Forelimb muscle (tissue), 1 donor: ENCODE measurements at regions not wholly inside any gene's neighbourhood (a gene's known extent, or its start where the extent isn't known, plus 50 kb on each side); places are given as distances from the start of the nearest gene placed in this dataset.
"Not testable (repeated sequence)": the region's sequence is repeated elsewhere in the genome, so short reads cannot be mapped to it uniquely, and the experiment has no call there.

Experiments used
- DNase-seq: peaks from one replicate; pipeline ENCODE4 v3.0.0-alpha.2; 2013; ENCODE audit warnings: low read depth

GRCh38 chr6:25122622-25123237, 156.4 kb upstream of the CARMIL1 start:
- no peak for DNase-seq

GRCh38 chr6:25124216-25124715, 154.9 kb upstream of the CARMIL1 start:
- no peak for DNase-seq

GRCh38 chr6:25125736-25126135, 153.4 kb upstream of the CARMIL1 start:
- no peak for DNase-seq

- DNase-seq = no peak
These were observed 151.9 kb upstream of the CARMIL1 start for GRCh38 chr6:25127076-25127837.

GRCh38 chr6:25130518-25130917, 148.7 kb upstream of the CARMIL1 start:
- no peak for DNase-seq

- no peak for DNase-seq
These were observed 146.2 kb upstream of the CARMIL1 start for GRCh38 chr6:25132934-25133333.

GRCh38 chr6:25133568-25133967, 145.6 kb upstream of the CARMIL1 start:
- no peak for DNase-seq

- DNase-seq = peak; percentile 34
These were observed 142.3 kb upstream of the CARMIL1 start for GRCh38 chr6:25136854-25137253.

- DNase-seq = no peak
These were observed 141.7 kb upstream of the CARMIL1 start for GRCh38 chr6:25137480-25137879.

GRCh38 chr6:25137916-25138232, 141.3 kb upstream of the CARMIL1 start:
- DNase-seq = no peak

- DNase-seq = peak; percentile 68
These were observed 140.8 kb upstream of the CARMIL1 start for GRCh38 chr6:25138233-25138933.

- DNase-seq = no peak
These were observed 140.2 kb upstream of the CARMIL1 start for GRCh38 chr6:25138934-25139415.

- not testable (repeated sequence) for DNase-seq
These were observed 139.6 kb upstream of the CARMIL1 start for GRCh38 chr6:25139608-25140007.

GRCh38 chr6:25142506-25142905, 136.7 kb upstream of the CARMIL1 start:
- DNase-seq = no peak

- DNase-seq = no peak
These were observed 134.3 kb upstream of the CARMIL1 start for GRCh38 chr6:25144919-25145318.

GRCh38 chr6:25147223-25147622, 132.0 kb upstream of the CARMIL1 start:
- DNase-seq = no peak

GRCh38 chr6:25150031-25150430, 129.1 kb upstream of the CARMIL1 start:
- no peak for DNase-seq

- no peak for DNase-seq
These were observed 128.3 kb upstream of the CARMIL1 start for GRCh38 chr6:25150863-25151262.

- no peak for DNase-seq
These were observed 126.1 kb upstream of the CARMIL1 start for GRCh38 chr6:25153079-25153478.

- no peak for DNase-seq
These were observed 125.1 kb upstream of the CARMIL1 start for GRCh38 chr6:25154034-25154596.

- DNase-seq = no peak
These were observed 124.0 kb upstream of the CARMIL1 start for GRCh38 chr6:25155211-25155610.

- DNase-seq = no peak
These were observed 123.1 kb upstream of the CARMIL1 start for GRCh38 chr6:25156123-25156522.
